AG08396 (cell line): ENCODE measurements at regions not wholly inside any gene's neighbourhood (a gene's known extent, or its start where the extent isn't known, plus 50 kb on each side); places are given as distances from the start of the nearest gene placed in this dataset.
A peak's percentile ranks its signal among the peaks of the same experiment; 100 is the strongest.
"Not testable (repeated sequence)": the region's sequence is repeated elsewhere in the genome, so short reads cannot be mapped to it uniquely, and the experiment has no call there.

Source experiments
- DNase-seq: peaks from one replicate; pipeline ENCODE4 v3.0.0; 2012; ENCODE audit warnings: low spot score, mixed read lengths

DNA sequence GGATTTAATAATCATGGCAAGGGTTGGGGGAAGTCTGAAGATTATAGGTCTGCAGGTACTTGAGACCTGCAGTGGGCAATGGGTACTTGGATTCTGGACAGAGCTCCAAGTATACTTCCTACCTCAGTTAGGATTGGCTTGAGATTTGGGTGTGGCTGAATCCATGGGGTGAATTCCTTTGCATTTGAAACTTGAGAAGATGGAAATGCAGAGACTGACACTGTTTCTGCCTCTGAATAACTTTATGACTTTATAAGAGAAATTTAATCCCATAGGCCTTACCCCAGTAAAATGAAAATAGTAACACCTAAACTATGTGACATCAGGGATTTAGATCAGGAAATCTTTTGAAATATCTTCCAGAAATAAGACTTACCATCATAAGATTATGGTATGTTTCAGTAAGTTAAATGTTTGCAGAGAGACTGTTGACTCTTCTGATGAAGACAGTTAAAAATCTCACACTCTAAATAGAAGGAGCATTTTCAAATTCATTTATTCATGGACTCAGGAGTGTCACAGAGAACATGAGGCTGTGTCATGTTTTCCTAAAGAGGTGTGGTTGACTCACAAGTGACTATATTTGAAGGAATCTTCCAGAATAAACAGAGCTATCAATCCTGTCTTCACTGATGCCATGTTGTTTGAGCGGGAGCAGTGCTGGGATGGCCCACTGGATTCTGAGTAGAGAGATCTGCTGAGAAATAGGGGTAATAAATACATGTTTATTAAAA is 513.5 kb upstream of the NR3C2 start:
- DNase-seq: peak; percentile 7

DNA sequence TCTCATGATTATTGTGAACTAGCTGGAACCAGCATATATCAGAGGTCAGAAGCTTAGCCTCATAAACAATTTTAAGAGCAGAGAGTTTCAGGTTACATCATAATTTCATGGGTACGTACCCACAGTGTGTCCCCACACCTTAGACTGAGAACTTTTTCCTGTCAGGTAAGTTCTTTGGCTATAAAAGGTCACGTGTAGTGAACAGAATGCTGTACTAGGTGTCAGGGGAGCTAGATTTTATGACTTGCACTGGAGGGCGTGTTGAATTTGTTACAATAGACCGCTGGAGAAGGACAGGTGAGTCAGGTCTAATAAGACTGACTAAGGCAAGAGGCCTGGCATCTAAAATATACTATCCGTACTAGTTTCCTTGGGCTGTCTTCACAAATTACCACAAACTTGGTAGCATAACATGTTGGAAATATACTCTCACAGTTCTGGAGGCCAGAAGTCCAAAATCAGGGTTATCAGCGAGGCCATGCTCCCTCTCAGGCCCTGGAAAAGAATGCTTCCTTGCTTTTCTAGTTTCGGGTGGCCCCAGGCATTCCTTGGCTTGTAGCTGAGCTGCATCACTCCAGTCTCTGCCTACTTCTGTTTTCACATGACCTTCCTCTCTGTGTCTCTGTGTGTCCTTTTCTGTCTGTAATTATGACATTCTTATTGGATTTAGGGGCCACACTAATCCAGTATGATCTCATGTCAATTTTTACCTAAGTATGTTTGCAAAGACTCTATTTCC is 512.0 kb upstream of the NR3C2 start:
- no peak for DNase-seq

DNA sequence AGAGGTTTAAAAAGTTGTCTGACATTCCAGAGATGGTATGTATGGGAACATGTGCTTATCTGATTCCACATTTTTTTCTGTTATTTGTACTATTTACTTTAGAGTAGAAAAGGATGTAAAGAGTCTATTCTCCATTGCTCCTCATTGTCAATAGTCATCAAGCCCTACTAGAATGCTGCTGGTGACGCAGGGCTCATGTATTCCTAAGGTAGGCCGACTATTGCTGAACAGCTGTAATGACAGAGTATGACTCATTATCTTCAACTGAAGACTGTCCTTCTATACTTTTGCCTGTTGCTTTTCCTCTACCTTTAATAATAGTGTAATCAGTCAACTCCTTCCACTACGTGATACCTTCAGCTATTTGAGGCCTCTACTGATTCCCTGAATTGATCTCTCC is 509.1 kb upstream of the NR3C2 start:
- DNase-seq: no peak

DNA sequence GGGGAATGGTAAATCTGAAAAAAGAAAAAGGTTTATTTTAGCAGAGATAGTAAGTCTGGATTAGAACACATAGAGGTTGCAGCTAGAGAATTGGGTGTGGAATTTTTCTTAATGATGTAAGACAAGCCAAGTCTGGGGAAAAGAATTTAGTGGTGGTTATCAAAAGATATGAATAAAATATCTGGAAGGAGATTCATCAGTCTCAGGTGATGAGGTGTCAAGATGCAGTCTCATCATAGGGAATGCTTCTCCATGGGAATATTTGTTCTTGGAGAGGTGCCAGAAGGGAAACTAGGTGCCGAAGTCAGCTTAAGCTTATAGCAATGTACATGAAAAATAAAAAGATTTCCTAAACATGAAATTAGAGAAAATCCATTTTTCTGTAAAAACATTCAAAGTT is 504.1 kb upstream of the NR3C2 start:
- no peak for DNase-seq

DNA sequence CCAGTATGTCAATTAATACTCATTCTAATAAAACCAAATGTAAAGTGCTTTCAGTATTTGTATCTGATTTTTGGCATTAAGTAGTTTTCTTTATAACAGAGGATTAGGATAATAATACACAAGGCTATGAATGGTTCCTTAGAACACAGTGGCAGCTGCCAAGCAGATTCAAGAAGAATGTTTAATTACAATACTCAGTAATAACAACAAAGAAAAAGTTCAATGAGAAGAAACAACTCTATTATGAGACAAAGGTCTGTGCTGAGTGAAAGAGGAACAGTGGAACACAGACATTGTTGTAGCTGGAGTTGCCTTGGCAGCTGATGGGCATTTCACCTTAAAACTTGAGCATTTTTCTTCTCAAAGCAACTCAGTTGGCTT is 502.6 kb upstream of the NR3C2 start:
- DNase-seq: no peak

DNA sequence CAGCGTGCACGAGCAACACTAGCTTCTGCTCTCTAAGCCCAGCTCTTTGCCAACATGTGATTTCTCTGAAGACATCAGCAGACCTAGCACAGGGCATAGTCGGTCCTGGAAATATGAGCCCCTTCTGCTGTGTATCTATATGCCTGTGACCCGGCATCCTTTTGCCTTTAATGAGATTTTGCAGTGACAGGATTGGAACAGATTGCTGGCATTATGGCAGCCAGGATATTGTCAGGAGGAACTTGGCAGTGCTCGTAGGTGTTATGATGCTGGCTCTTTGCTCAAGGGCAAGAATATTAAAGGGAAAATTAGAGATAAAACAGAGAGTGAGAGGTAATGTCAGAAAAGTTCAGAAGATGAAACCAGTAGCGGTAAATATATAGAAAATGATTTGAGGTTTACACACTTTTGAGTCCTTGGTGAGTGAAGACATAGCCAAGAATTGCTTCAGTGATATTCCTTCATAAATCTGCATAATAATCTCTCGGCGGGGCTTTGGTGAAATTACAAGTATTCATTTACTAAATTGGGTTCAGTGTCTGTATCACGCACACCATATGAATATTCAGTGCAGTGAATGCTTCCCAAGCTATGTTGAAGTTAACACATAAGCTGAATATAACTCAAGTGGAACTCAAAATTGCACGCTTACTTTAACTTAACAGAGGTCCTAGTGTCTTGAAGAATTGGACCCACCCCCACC is 502.1 kb upstream of the NR3C2 start:
- DNase-seq: no peak

DNA sequence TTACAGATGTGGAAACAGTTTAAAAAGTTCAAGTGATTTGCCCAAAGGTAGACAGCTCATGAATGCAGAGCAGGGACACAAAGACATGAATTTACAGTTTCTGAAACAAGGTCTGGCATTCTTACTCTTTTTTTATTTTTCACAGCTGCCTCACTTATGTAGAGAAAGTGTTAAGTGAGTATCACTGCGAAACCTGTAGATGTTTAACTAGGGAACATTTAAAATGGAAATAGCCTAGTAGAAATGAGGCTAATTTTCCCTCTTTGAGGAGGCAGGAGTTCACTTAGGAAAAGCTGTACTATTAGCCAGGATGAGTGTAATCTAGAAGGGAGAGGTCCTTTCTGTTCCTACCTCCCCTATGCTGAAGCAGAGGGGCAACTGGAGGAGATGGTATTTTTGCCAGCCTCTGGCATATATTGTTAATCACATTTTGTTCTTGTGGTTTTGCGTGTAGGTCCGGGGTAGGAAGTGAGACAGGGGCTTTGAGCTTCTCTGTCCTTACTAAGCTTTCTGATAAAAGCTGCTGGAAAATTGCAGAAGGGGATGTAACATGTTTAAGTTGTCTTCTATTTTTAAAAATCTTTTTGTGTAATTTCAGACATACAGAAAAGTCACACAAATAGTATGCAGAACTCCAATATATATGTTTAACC is 492.8 kb upstream of the NR3C2 start:
- no peak for DNase-seq

DNA sequence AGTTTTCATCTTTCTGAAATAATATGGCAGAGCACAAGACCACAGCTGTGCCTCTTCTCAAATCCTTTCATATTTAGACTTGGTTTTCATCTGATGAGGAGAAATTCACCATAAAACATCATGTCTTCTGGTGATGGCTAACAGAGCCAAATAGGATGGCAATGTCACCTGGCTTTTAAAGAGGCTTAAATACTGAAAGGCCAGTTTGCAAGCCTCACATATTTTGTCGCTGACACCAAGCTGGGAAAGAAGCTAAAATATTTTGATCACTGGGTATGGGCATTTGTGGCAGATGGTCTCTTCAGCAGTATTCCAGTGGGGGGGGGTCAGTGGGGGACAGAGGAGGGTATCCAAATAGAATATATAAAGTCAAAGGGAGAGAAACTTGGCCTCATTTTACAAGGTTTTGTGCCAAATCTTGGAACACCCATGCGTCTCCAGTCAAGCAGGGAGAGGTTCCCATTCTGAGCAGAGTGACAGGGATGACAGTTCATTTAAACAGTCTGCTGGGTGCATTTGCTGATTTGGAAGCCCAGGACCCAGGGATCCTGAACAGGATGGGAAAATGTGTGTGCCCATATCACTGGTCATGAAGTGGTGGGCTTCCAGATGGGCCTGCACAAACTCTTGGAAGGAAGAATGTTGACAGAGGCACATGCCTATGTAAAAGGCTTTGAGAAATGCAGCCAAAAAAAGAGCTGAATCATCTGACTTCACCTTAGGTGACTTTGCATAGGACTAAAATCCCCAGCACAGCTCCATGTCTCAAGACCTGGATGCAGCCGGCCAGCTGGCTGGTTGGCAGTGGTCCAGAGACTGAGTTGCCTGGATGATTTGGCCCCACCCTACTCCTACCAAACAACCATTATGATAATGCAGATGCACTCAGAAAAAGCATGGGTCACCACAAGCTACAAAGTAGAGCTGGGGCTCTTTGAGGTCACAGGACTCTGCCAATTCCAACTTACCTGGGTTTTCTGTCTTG is 484.4 kb upstream of the NR3C2 start:
- peak; percentile 22 for DNase-seq

DNA sequence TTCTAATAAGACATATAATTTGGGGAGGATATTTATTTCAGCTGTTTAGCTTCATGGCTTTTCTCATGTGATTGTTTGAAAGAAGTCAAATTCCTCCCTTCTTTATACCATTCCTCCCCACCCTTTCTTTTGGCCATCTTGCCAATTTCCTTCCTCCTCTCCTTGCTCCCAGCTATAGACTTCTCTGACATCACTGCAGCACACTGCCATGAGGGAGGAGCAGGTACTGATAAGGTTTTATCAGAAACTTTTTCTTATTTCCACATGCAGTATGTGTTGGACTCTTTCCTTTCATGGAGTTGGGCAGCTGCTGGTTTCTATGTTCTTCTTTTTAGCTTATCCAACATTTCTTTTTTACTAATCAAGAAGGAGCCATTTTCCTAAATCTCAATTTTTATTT is 481.7 kb upstream of the NR3C2 start:
- DNase-seq: no peak

DNA sequence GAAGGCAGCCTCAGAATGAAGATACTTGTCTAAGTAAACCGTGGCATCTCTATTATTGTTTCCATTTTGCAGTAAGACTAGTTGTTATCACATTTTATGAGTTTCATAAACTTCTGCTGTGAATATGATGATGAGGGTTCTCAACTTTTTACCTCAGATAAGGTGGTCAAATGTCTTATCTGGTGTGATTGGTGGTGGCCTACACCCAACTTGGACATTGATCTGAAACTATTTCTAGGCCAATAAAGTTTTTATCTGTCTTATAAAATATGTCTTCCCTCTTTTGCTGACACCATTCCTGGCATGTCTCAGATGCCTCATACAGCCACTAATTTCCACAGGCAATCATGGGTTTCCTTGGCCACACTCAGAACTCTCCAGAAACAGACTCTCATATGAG is 480.3 kb upstream of the NR3C2 start:
- DNase-seq: no peak

DNA sequence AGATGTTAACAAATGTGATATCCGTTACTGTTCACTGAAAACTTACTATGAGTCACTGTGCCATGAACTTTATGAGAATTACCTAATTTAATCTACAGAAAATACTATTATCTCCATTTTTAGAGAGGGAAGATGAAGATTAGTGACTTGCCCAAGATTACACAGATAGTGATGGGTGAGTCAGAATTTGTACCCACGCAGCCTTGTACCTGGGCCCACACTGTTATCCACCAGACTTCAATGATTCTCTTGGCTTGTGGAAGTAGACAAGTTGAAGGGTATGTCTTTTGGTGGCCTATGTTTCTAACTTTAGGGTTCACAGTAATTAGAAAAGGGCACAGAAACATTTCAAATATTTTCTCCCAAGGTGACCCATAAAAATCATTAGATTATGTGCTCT is 472.5 kb upstream of the NR3C2 start:
- no peak for DNase-seq

DNA sequence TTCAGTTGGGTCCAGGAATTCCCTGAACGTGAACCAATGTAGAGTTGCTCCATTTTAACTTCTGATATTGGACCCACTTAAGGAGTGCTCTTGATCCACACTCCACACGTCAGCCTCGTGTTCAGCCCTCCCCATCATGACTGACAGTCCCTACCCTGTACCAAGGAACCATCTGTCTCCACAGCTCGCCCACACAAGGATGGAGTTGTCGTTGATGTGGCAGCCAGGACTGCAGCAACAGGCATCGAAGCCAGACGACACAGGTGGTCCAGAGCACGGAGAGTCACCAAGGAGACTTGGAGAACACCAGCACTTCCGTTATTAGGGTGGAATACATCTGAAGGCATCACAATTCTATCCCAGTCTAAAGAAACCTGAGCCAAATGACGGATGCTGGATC is 472.1 kb upstream of the NR3C2 start:
- no peak for DNase-seq

DNA sequence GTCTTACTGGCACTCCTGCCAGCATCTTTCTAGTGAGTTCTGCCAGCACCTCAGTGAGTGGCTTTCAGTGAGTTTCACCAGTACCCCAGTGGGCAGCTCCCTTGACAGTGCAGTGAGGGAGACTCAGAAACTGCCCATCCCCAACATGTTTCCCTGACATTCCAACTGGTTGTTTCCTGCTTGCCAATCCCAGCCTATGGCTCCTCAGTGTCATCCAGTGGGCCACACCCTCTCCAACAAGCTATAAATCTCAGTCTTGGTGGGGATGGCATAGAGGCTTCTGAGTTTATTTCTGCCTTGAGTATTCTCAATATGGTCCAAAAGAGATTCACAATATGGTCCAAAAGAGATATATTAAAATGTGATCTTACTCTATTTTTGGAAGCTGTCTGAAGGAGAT is 461.2 kb upstream of the NR3C2 start:
- no peak for DNase-seq

DNA sequence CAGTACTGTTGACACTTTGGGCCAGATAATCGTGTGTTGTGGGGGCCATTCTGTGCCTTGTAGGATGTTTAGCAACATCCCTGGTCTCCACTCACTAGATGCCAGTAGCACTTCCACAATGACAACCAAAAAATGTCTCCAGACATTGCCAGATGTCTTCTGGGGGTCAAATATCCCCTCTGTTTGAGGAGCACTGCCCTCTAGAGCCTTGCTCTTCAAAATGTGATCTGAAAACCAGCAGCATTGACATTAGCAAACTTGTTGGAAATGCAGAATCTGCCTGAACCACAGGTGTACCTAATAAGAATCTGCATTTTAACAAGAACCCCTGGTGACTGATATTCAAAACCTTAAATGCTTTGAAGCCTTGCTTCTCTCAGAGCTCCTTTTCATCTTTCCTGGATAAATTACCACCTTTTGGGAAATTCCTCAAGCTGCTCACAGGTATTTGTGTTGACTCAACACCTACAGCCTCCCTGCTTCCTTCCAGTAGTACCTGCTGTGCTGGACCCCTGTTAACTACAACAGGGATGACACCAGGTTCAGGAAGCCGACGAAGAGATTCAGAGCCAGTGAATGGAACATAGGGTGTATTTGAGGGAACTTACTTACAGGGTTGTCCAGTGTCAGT is 459.0 kb upstream of the NR3C2 start:
- no peak for DNase-seq

DNA sequence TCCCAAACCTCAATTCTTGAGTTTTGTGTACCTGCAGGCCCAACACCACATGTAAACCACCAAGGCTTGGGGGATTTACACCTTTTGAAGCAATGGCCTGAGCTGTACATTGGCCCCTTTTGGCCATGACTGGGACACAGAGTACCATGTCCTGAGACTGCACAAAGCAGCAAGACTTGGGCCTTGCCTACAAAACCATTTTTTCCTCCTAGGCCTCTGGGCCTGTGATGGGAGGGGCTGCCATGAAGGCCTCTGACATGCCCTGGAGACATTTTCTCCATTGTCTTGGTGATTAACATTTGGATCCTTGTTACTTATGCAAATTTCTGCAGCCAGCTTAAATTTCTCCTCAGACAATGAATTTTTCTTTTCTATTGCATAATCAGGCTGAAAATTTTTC is 455.9 kb upstream of the NR3C2 start:
- DNase-seq: not testable (repeated sequence)

DNA sequence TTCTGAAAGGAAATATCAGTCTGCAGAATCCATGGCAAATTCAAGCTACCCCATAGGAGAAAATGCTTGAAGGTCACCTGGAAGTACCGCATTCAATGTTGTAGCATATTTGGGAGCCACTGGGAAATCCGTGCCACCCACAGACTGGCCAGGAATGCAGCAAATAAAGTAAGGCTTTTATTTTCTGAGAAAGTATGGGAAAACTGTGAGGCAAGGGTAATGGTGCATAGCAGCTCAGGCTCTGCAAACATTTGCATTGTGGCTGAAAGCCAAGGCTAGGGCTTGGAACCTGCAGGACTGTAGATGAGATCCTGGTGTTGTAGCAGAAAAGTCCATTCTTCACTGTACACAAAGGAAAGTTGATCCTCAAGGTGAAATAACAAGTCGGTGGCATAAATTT is 450.9 kb upstream of the NR3C2 start:
- DNase-seq: no peak

DNA sequence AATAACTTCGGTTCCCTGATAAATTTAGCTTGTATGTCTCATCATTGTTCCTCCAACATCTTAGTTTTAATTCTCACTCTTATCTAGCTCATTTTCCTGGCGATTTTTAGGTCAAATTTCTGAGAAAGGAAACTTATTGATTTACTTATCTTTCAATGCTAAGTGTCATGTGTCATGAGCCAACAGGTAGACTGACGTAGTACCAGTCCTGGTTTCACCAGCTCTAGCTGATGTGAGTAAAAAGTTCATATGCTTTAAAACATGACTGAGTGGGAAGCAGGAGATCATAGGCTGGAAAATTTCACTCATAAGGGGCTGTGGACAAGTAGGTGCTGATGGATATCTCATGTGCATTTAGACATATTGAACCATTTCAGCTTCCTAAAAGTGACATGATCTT is 441.7 kb upstream of the NR3C2 start:
- no peak for DNase-seq

DNA sequence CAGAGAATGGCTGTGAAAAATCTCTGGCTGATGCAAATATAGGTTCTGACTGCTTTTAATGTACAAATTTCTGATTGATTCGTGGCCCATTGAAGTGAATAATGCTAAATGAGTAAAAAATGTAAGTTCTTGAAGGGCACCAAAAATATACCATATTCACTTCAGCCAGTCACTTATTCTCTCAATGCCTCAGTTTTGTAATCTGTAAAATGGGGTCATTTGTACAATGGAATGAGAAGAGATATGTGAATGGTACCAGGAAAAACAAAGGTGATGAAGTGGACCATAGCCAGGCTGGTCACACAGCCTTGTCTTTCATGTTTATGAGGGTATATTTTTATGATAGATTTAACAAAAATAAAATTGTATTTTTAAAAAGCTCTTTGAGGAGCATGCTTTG is 441.2 kb upstream of the NR3C2 start:
- DNase-seq: no peak

DNA sequence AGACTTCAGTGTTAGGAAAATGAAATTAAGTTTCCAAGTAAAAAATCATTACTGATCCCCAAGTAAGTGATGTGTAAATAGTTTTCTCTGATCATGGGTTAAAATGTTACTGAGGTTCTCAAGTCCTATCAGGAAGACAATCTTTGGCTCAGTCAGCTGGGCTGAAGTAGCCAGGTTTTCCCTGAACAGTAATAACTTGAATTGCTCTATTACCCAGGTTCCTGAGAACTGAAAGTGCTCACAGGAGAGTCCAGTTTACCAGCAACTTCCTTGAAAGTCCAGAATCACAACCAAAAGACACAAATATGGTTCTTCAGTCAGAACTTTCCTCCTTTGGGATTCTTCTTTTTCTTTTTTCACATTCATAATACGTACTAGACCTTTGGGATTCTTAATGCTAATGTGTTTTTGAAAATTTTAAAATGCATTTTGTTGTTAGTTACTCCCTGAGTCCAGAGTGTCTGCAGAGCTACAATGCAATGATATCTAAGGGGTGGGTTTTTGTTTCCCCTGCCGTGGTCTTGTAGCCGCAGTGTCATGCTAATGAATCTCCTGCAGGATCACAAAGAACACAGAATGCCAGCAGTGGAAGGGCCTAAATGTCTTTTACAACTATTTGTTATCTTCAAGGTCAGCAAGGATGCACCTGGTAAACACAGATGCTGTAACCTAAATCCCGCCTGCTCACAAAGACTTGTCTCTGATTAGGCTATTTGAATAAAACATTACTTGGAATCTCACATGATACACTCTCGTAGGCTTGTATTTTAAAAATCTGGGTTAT is 439.8 kb upstream of the NR3C2 start:
- no peak for DNase-seq

DNA sequence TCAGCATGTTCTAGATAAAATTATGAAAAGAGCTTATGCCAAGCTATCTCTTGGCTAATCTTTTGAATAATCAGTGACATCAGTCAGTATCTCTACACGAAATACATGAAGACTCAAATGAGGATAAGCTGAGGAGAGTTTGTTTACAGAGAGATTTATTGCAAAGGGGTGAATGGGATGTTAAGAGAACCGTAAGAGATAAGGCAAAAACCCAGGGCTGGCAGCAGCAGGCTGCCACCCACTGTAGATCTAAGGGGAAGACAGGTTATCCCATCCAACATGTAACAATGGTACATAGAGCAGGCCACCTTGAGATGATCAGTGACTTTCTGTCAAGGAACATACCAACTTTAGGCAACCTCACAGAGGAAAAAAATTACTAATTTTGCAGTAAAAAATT is 432.1 kb upstream of the NR3C2 start:
- DNase-seq: no peak
